HG03575 (cell line): ENCODE measurements at regions not wholly inside any gene's neighbourhood (a gene's known extent, or its start where the extent isn't known, plus 50 kb on each side); places are given as distances from the start of the nearest gene placed in this dataset.
"Not testable (repeated sequence)": the region's sequence is repeated elsewhere in the genome, so short reads cannot be mapped to it uniquely, and the experiment has no call there.

Experiments
- ATAC-seq: cut with Tn5 transposase; IDR thresholded peaks from one replicate; pipeline ENCODE4 v1.9.1; 2021; ENCODE audit not compliant: unreplicated experiment, insufficient number of reproducible peaks, low FRiP score; ENCODE audit errors: extremely low read depth

DNA sequence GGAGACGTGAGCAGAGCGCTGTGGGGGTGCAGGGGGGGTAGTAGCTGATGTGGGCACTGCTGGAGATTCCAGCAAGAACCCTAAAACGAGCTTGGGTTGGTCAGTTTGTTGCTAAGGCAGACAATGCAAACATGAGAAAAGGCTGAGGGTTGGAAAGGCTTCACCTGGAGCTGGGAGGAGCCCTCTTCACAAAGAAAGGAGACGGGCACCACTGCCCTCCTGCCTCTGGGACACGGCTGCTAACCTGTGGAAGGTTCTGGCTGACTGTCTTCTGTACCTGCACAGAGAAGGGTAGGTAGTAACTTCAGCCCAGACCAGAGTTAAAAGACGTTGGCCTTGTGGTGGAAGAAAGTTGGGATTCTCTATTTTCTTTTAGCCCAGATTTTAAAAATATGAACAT is 108.7 kb downstream of the SUCLA2 start:
- ATAC-seq = no peak

DNA sequence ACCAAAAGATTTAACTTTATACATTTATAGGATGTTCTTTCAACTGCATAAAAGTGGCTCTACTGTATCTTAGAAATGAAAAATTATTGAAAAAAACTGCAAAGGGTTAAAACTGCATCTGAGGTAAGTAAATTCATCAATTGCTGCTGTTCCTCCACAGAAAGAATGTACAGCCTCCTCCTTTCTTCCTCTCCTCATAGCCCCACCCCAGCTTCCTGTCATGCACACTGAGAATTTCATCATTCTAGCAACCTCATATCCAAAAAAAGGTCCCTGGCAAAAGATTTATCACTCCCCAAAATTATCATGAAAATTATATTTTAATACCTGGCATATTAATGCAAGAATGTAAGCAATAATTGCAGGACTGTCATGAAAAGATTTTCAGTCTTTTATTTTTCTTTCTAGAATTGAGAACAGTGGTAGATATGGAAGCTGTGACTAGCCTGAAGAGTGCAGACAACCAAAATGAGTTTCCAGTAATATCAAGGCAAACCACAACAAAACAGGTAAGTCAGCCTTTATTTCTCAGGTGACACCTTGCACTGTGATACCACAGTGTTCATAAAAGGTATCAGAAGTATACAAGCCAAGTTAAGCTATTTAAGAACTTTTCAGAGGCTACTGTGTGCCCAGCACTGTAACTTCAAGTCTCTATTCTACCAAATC is 110.8 kb downstream of the SUCLA2 start:
- no peak for ATAC-seq

DNA sequence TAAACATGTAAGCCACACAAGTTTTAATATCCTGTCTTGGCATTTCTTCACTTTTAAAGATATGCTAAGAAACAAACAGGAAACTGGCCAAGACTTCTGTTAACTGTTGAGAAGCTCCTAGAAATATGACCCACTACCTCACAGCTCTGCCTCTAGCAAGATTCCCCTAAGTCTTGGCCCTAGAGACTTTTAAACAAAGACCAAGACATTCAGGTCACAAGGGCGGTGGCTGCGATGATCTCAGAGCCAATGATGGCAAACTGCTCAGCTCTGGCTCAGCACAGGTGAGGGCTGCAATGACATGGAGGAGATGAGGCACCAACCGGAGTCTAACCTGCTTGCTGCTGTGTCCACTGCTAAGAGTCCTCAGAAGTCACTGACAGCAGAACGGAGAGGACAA is 114.8 kb downstream of the SUCLA2 start:
- no peak for ATAC-seq

DNA sequence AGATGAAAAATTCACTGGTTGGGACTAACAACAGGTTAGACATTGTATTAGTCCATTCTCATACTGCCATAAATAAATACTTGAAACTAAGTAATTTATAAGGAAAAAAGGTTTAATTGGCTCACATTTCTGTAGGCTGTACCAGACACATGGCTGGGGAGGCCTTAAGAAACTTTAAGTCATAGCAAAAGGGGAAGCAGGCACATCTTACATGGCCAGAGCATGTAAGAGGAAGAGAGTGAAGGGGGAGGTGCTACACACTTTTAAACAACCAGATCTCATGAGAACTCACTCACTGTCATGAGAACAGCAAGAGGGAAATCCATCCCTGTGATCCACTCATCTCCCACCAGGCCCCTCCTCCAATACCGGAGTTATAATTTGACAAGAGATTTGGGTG is 125.9 kb downstream of the SUCLA2 start:
- ATAC-seq = no peak

DNA sequence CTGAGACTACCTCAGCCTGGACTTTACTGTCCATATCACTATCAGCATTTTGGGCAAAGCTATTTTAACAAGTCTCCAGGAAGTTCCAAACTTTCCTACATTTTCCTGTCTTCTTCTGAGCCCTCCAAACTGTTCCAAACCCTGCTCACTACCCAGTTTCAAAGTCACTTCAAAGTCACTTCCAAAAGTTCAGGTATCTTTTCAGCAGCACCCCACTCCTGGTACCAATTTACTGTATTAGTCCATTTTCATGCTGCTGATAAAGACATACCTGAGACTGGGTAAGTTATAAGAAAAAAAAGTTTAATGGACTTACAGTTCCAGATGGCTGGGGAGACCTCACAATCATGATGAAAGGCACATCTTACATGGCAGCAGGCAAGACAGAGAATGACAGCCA is 127.1 kb downstream of the SUCLA2 start:
- not testable (repeated sequence) for ATAC-seq

GRCh38 chr13:47873319-47873718 is 127.8 kb downstream of the SUCLA2 start:
- not testable (repeated sequence) for ATAC-seq

DNA sequence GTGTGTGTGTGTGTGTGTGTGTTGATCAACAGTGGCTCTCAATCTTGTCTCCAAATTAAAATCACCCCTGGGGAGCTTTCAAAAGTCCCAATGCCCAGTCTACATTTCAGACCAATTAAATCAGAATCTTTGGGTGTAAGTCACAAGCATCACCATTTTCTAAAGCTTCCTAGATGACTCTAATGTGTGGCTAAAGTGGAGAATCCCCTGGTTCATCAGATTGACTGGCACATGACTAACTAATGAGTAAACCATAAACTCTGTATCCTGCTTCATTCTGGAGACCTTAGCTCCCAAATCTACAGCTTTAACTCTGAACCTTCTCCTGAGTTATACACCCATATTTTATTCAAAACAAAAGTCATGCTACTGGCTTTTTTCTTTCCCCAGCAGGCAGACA is 131.3 kb downstream of the SUCLA2 start:
- ATAC-seq = no peak

DNA sequence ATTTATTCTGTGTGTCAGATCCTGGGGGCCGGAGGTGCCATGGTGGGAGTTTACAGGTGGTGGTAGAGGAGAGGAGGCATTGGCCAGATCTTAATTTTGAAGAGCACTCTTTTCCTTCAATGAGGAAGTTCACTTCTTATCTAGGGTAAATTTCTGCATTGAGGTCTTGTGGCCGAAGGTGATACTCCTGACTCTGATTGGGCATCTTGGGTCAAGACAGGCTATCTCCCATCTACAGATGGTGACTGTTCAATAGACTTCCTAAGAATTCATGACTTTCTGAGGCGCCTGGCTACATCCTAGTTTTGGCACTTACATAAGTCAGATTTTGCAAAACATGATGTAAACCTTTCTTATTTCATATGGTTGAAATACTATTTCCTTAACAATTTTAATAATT is 135.2 kb downstream of the SUCLA2 start:
- no peak for ATAC-seq

GRCh38 chr13:47862841-47863240 is 138.2 kb downstream of the SUCLA2 start:
- no peak for ATAC-seq

- no peak for ATAC-seq
These were observed 141.9 kb downstream of the SUCLA2 start for GRCh38 chr13:47859165-47859564.

- ATAC-seq = no peak
These were observed 142.7 kb downstream of the SUCLA2 start for GRCh38 chr13:47858042-47859025.

- ATAC-seq = no peak
These were observed 147.8 kb downstream of the SUCLA2 start for GRCh38 chr13:47853236-47853635.

DNA sequence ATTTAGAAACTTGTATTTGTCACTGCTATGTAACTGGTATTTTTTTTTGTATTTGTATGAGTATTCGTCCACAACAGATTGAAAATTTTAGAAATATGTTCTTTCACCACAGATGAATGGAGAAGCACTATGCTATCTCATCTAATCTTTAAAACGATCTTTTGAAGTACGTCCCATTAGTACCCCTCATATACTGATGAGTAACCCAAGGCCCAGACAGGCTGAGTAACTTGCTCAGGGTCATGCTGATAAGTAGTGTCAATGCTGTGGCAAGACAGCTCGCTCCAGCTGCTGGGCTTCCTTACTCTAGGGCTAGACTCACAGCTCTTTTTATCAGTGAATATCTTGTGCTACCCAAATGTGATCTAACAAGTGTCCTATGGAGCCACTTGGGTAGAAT is 154.2 kb downstream of the SUCLA2 start:
- ATAC-seq = no peak

DNA sequence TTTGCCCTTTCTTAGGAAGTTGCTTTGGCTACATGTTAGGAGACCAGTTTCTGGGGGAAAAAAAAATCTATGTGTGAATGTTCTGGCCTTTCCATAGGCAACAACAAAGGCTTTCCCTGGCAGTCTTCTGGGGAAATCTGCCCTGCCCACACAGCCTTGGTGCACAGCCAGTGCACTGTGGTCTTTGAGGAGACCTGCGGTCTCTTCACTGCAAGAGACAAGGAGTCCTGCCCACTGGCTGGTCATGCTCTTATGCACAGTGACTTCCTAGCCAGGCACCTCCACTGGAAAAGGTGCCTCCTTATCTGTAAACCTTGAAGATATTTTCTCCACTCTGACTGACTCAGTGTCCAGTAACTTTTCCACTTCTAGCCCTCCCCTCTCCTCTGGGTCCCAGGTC is 155.1 kb downstream of the SUCLA2 start:
- no peak for ATAC-seq

- no peak for ATAC-seq
These were observed 158.1 kb downstream of the SUCLA2 start for GRCh38 chr13:47843005-47843404.

DNA sequence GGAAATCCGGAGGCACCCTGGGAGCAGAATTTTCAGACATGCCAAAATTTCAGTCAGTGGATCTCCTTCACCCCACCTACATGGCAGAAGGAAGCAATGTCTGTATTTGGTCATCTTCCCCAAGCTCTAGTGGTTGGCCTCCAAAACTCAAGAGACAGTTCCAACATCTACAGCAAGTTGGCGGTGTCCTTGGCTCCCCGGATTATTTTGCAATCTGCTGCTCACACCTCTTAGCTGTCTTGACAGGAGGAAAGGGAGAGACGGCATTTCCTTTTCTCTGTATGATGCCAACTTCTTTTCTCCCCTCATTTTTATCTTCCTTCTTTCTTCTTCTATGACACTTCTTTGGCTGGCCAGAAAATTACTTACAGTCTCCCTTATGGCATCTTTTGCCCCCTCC is 159.9 kb downstream of the SUCLA2 start:
- no peak for ATAC-seq

DNA sequence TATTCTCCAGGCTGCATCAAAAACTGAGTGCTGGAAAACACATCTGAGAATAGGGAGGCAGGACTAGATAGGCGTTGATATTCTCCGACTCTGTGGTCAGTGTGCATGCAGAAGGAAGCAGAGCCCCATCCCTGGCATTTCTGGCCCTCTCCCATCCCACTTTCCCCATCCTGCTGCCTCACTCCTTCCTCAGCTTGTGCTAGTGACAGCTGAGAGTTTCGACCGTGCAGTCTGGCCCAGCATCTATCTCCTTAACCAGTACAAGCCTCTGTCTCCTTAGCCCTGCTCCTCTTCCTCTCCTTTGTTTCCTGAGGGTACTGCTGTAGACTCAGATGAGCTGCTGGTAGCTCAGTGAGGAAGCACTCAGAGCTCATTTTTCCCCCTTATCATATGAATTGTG is 163.2 kb downstream of the SUCLA2 start:
- ATAC-seq = no peak

DNA sequence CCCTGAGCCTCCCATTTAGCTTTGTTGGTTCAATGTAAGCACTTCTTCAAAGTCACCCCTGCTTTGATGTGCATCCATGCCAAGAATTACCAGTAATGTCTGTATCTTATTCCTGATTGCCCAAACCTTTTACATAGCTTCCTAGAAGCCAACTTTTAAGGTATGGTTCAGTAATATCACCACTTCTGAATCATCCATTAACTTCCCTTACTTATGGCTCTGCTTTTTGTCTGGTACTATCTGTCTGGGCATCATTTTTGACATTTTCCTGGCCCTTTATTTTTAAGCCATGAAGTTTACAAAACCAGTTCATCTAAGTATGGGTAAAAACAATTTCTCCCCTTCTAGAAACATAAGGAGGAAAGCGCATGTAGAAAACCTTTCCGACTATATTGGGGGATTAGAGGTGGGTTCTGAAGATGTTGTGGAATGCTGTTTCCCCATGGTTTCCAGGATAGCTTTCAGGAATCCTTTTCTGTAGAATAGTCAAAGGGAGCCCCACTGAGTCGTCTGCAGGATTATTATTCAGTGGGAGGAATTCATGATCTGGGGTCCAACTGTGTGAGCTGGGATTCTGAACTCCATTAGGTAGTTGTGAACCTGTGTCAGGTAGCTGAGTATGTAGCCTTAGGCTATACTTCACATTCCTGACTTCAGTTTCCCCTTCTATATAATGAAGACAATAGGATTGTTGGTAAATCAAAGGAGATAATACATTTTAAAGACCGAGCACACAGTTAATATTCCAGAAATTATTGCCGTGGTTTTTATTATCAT is 163.8 kb downstream of the SUCLA2 start:
- ATAC-seq = no peak

GRCh38 chr13:47835470-47836228 is 165.4 kb downstream of the SUCLA2 start:
- no peak for ATAC-seq
